HCT116 (cell line): ENCODE measurements at regions not wholly inside any gene's neighbourhood (a gene's known extent, or its start where the extent isn't known, plus 50 kb on each side); places are given as distances from the start of the nearest gene placed in this dataset.

Experiments used
- ATAC-seq: fragments of 200-7000 bp; cut with Tn5 transposase; 2 replicates; pipeline ENCODE4 v1.9.1; 2020; ENCODE audit warnings: mild to moderate bottlenecking, moderate library complexity
- BruUV-seq: library from RNA; stranded (reverse); fragments of 400-500 nt; replicated peaks from 2 replicates; lab custom pipeline; 2021; lab: Mats Ljungman, UMichigan
- CTCF ChIA-PET: fragments of 300-600 bp; sonication (Branson Sonifier 250); formaldehyde crosslinking; loops from one replicate; lab custom pipeline; 2021; ENCODE audit warnings: antibody characterized with exemption; lab: Charles Lee
- POLR2A ChIA-PET: fragments of 300-600, 350-600 bp; sonication (Branson Sonifier 250); formaldehyde crosslinking; loops from one replicate; lab custom pipeline; 2021; ENCODE audit warnings: antibody characterized with exemption; lab: Charles Lee
- RAD21 ChIA-PET, 2 experiments: fragments of 300-600 bp; sonication (Branson Sonifier 250); formaldehyde crosslinking; loops; one replicate each; lab custom pipeline; 2023; ENCODE audit warnings: low total read pairs in 2 of 2; ENCODE audit not compliant: uncharacterized antibody in 2 of 2, unreplicated experiment in 2 of 2, low non-redundant PET in 1 of 2; lab: Charles Lee
- DNase-seq: peaks from one replicate; pipeline ENCODE4 v3.0.0-alpha.2; 2010; ENCODE audit warnings: low read depth, low spot score
- H2AFZ ChIP-seq: fragments of 200-600 bp; shearing (Covaris generic), sonication (generic); 2 replicates; pipeline ENCODE4 v1.6.1; 2017; ENCODE audit warnings: low read depth, mixed run types, mixed read lengths, antibody characterized with exemption, low read length; ENCODE audit not compliant: poor library complexity, severe bottlenecking
- H3K27ac ChIP-seq: 2 replicates; pipeline ENCODE4 v1.5.1; 2012; ENCODE audit warnings: low read depth, low read length
- H3K27me3 ChIP-seq: fragments of 200-600 bp; sonication (generic); 2 replicates; pipeline ENCODE4 v1.6.1; 2016; ENCODE audit warnings: mixed run types, low read length, mixed read lengths; ENCODE audit not compliant: insufficient read depth
- H3K36me3 ChIP-seq, 2 experiments: fragments of 200-500 bp in 1 of 2; fragments of 200-600 bp in 1 of 2; sonication (Bioruptor generic) in 1 of 2; sonication (generic) in 1 of 2; 2 replicates each; pipeline versions ENCODE4 v1.5.1 to v1.6.1; 2014 to 2016; ENCODE audit warnings: low read length in 2 of 2, inconsistent platforms in 1 of 2, mixed read lengths in 1 of 2, mixed run types in 1 of 2; ENCODE audit not compliant: insufficient read depth in 2 of 2, control insufficient read depth in 1 of 2
- H3K4me1 ChIP-seq, 2 experiments: fragments of 200-600 bp in 1 of 2; sonication (generic) in 1 of 2; 2 replicates each; pipeline versions ENCODE4 v1.5.1 to v1.6.1; 2012 to 2017; ENCODE audit warnings: low read length in 2 of 2, inconsistent platforms in 1 of 2, mild to moderate bottlenecking in 1 of 2, mixed read lengths in 1 of 2, mixed run types in 1 of 2, moderate library complexity in 1 of 2; ENCODE audit not compliant: insufficient read depth in 2 of 2, control insufficient read depth in 1 of 2
- H3K4me2 ChIP-seq: fragments of 200-600 bp; sonication (generic); 2 replicates; pipeline ENCODE4 v1.6.1; 2017; ENCODE audit warnings: mixed run types, low read length, mixed read lengths
- H3K4me3 ChIP-seq, 2 experiments: fragments of 200-600 bp in 1 of 2; sonication (generic) in 1 of 2; replicated peaks in 1 of 2; 2 replicates each; pipeline ENCODE4 v1.5.1; 2011 to 2016; ENCODE audit warnings: low read length in 2 of 2, control low read depth in 1 of 2, low read depth in 1 of 2, mild to moderate bottlenecking in 1 of 2, mixed read lengths in 1 of 2, mixed run types in 1 of 2
- H3K79me2 ChIP-seq: fragments of 200-600 bp; sonication (generic); 2 replicates; pipeline ENCODE4 v1.6.1; 2017; ENCODE audit warnings: mild to moderate bottlenecking, mixed run types, low read length, moderate library complexity, mixed read lengths; ENCODE audit not compliant: insufficient read depth
- H3K9ac ChIP-seq: fragments of 200-600 bp; sonication (generic); 2 replicates; pipeline ENCODE4 v1.6.1; 2016; ENCODE audit warnings: low read length, mixed read lengths
- H3K9me2 ChIP-seq: fragments of 200-600 bp; sonication (generic), shearing (Covaris generic); 2 replicates; pipeline ENCODE4 v1.6.1; 2017; ENCODE audit warnings: mixed run types, mild to moderate bottlenecking, moderate library complexity; ENCODE audit not compliant: insufficient read depth
- H3K9me3 ChIP-seq, 2 experiments: fragments of 200-500 bp in 1 of 2; fragments of 200-600 bp in 1 of 2; sonication (Bioruptor generic) in 1 of 2; sonication (generic) in 1 of 2; 2 replicates each; pipeline ENCODE4 v1.6.1; 2014 to 2017; ENCODE audit warnings: low read length in 2 of 2, mixed read lengths in 2 of 2, inconsistent platforms in 1 of 2, low read depth in 1 of 2, mild to moderate bottlenecking in 1 of 2, mixed run types in 1 of 2, moderate library complexity in 1 of 2; ENCODE audit not compliant: control insufficient read depth in 1 of 2, insufficient read depth in 1 of 2
- H4K20me1 ChIP-seq: fragments of 200-600 bp; sonication (generic), shearing (Covaris generic); 2 replicates; pipeline ENCODE4 v1.6.1; 2017; ENCODE audit warnings: mixed run types, mild to moderate bottlenecking, moderate library complexity; ENCODE audit not compliant: insufficient read depth
- CEBPB ChIP-seq: IDR thresholded peaks from 2 replicates; pipeline ENCODE4 v1.6.1; 2012; ENCODE audit warnings: low read depth
- ELF1 ChIP-seq: IDR thresholded peaks from 2 replicates; pipeline ENCODE4 v1.6.1; 2012; ENCODE audit warnings: low read depth, borderline replicate concordance
- EZH2 ChIP-seq: fragments of 200-600 bp; sonication (generic); IDR thresholded peaks from 2 replicates; pipeline ENCODE4 v1.6.1; 2017; ENCODE audit warnings: antibody characterized with exemption, mixed run types
- EZH2phosphoT487 ChIP-seq: fragments of 200-600 bp; IDR thresholded peaks from 2 replicates; pipeline ENCODE4 v1.6.1; 2018; ENCODE audit warnings: antibody characterized with exemption, borderline replicate concordance
- JUND ChIP-seq: IDR thresholded peaks from 2 replicates; pipeline ENCODE4 v1.6.1; 2012
- POLR2A ChIP-seq: IDR thresholded peaks from 2 replicates; pipeline ENCODE4 v1.7.0; 2011; ENCODE audit warnings: borderline replicate concordance; ENCODE audit not compliant: insufficient read depth, insufficient read length; ENCODE audit errors: extremely low read depth
- POLR2AphosphoS5 ChIP-seq: IDR thresholded peaks from 2 replicates; pipeline ENCODE4 v1.6.1; 2011; ENCODE audit warnings: mild to moderate bottlenecking, low read depth, low read length, moderate library complexity
- SIN3A ChIP-seq: IDR thresholded peaks from 2 replicates; pipeline ENCODE4 v1.6.1; 2012; ENCODE audit warnings: low read depth
- SP1 ChIP-seq: IDR thresholded peaks from 2 replicates; pipeline ENCODE4 v1.6.1; 2012; ENCODE audit warnings: low read depth
- TCF7L2 ChIP-seq: IDR thresholded peaks from 2 replicates; pipeline ENCODE4 v1.7.0; 2011; ENCODE audit warnings: borderline replicate concordance, inconsistent platforms; ENCODE audit not compliant: insufficient read depth, insufficient read length; ENCODE audit errors: extremely low read depth
- ZFX ChIP-seq: fragments of 450-650 bp; IDR thresholded peaks from 2 replicates; pipeline ENCODE4 v1.6.1; 2017
- ZNF274 ChIP-seq: fragments of 200-500 bp; sonication (Bioruptor generic); IDR thresholded peaks from 2 replicates; pipeline ENCODE4 v1.6.1; 2014; ENCODE audit warnings: mild to moderate bottlenecking, low read depth, low read length, inconsistent platforms
- intact Hi-C: fragments of 100-400 bp; cut with micrococcal nuclease; formaldehyde crosslinking; loops from 2 replicates; pipeline ENCODE4 v1.10.0; 2022
- TF ChIP-seq, protein P1 (sequence below): IDR thresholded peaks from 2 replicates; pipeline ENCODE4 v1.6.1; 2012
- TF ChIP-seq, protein P2 (sequence below): IDR thresholded peaks from 2 replicates; pipeline ENCODE4 v1.6.1; 2012

DNA sequence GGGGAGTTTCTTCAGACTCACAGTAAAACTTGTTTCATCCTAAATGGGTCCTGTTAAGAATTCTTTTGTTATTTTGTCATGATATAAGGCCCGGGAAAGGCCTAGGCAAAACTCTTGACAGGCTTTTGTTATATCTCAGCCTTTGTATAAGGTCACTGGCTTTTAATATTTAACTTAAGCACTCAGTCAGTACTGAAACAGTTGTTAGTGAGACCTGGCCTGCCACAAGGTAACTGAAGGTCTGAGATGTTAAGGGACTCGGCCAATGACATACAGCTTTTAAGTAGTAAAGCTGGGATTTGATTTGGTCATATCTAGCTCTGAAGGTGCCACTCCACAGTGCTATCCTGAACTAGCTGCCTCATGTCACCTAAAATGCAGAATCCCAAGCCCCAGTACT is 57.2 kb upstream of the STEAP4 start:
- H4K20me1 ChIP-seq, result no peaks in the 10 kb centered on the region
- no peaks in the 10 kb centered on the region for H3K79me2 ChIP-seq
- DNase-seq, result no peak
- no peak overlapping the region for H3K4me2 ChIP-seq
- H3K4me1 ChIP-seq, result no peaks in the 10 kb centered on the region
- no peak overlapping the region for H3K4me3 ChIP-seq
- ChIA-PET CTCF (no interaction called here), POLR2A (no interaction called here), RAD21 (interaction anchor here in 1 of 2 experiments (0.7 kb wide), 1 partner anchor 121 kb away, joined by 3 read pairs; no protein-coding TSS in a partner anchor)
- TF ChIP-seq JUND (no peak), EZH2 (no peak), CEBPB (no peak), SP1 (no peak), TCF7L2 (no peak), ELF1 (no peak), ZNF274 (no peak), POLR2AphosphoS5 (no peak), ZFX (no peak), POLR2A (no peak), SIN3A (no peak), EZH2phosphoT487 (no peak)
- TF ChIP-seq, protein P1, sequence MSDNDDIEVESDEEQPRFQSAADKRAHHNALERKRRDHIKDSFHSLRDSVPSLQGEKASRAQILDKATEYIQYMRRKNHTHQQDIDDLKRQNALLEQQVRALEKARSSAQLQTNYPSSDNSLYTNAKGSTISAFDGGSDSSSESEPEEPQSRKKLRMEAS, result no peak
- TF ChIP-seq, protein P2, sequence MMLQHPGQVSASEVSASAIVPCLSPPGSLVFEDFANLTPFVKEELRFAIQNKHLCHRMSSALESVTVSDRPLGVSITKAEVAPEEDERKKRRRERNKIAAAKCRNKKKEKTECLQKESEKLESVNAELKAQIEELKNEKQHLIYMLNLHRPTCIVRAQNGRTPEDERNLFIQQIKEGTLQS, result no peak
- peaks cover 0 to 3% of the 10 kb centered on the region in 2 experiments; a peak in 1 of 4 replicates for H3K9me3 ChIP-seq
- no peaks in the 10 kb centered on the region for H3K36me3 ChIP-seq
- no peak for ATAC-seq
- BruUV-seq, result no TSS peak
- H2AFZ ChIP-seq, result no peak overlapping the region
- intact Hi-C loops, result no loop called here
- H3K9me2 ChIP-seq, result no peaks in the 10 kb centered on the region
- no peak overlapping the region for H3K9ac ChIP-seq
- no peaks in the 10 kb centered on the region for H3K27me3 ChIP-seq
- no peak overlapping the region for H3K27ac ChIP-seq
